Trophoblast cell (in vitro differentiated cells and primary cell): ENCODE measurements at regions not wholly inside any gene's neighbourhood (a gene's known extent, or its start where the extent isn't known, plus 50 kb on each side); places are given as distances from the start of the nearest gene placed in this dataset.

Source experiments
- DNase-seq, 2 donors: peaks; one replicate each; pipeline ENCODE4 v3.0.0-alpha.2; 2016
- H2AFZ ChIP-seq: 2 replicates; pipeline ENCODE4 v1.6.1; 2013; ENCODE audit warnings: low read length, moderate library complexity, mild to moderate bottlenecking; ENCODE audit not compliant: insufficient read depth, poor library complexity
- H2AK5ac ChIP-seq: 2 replicates; pipeline ENCODE4 v1.6.1; 2013; ENCODE audit warnings: mild to moderate bottlenecking, low read length
- H2BK120ac ChIP-seq: 2 replicates; pipeline ENCODE4 v1.6.1; 2013; ENCODE audit warnings: low read length, mild to moderate bottlenecking, moderate library complexity; ENCODE audit not compliant: insufficient read depth, poor library complexity
- H2BK12ac ChIP-seq: 2 replicates; pipeline ENCODE4 v1.6.1; 2013; ENCODE audit warnings: mild to moderate bottlenecking, low read length, moderate library complexity
- H2BK5ac ChIP-seq: 2 replicates; pipeline ENCODE4 v1.6.1; 2013; ENCODE audit warnings: low read length, low read depth, moderate library complexity, mild to moderate bottlenecking; ENCODE audit not compliant: poor library complexity
- H3K14ac ChIP-seq: 2 replicates; pipeline ENCODE4 v1.6.1; 2013; ENCODE audit warnings: mild to moderate bottlenecking, low read length
- H3K18ac ChIP-seq: 2 replicates; pipeline ENCODE4 v1.6.1; 2013; ENCODE audit warnings: mild to moderate bottlenecking, low read length
- H3K23ac ChIP-seq: 2 replicates; pipeline ENCODE4 v1.6.1; 2013; ENCODE audit warnings: low read length
- H3K27ac ChIP-seq: 2 replicates; pipeline ENCODE4 v1.5.1; 2013; ENCODE audit warnings: low read depth, mild to moderate bottlenecking, inconsistent platforms, low read length, moderate library complexity
- H3K27me3 ChIP-seq: 2 replicates; pipeline ENCODE4 v1.6.1; 2013; ENCODE audit warnings: inconsistent platforms, mild to moderate bottlenecking, low read length, moderate library complexity; ENCODE audit not compliant: insufficient read depth
- H3K36me3 ChIP-seq, 2 experiments: 1 replicate in 1 of 2; 2 replicates in 1 of 2; pipeline ENCODE4 v1.6.1; 2013; ENCODE audit warnings: low read length in 2 of 2, mild to moderate bottlenecking in 2 of 2, moderate library complexity in 1 of 2; ENCODE audit not compliant: insufficient read depth in 2 of 2, control insufficient read depth in 1 of 2
- H3K4ac ChIP-seq: 2 replicates; pipeline ENCODE4 v1.6.1; 2013; ENCODE audit warnings: low read depth, mild to moderate bottlenecking, low read length, moderate library complexity
- H3K4me1 ChIP-seq, 2 experiments: 1 replicate in 1 of 2; 2 replicates in 1 of 2; pipeline ENCODE4 v1.6.1; 2013; ENCODE audit warnings: low read length in 2 of 2, mild to moderate bottlenecking in 2 of 2, moderate library complexity in 1 of 2; ENCODE audit not compliant: insufficient read depth in 2 of 2, control insufficient read depth in 1 of 2
- H3K4me2 ChIP-seq: 2 replicates; pipeline ENCODE4 v1.6.1; 2013; ENCODE audit warnings: inconsistent platforms, mild to moderate bottlenecking, low read length, moderate library complexity
- H3K4me3 ChIP-seq: 2 replicates; pipeline ENCODE4 v1.5.1; 2013; ENCODE audit warnings: mild to moderate bottlenecking, low read depth, low read length, inconsistent platforms
- H3K79me1 ChIP-seq: one replicate; pipeline ENCODE4 v1.6.1; 2013; ENCODE audit warnings: low read length
- H3K79me2 ChIP-seq: 2 replicates; pipeline ENCODE4 v1.6.1; 2013; ENCODE audit warnings: low read length, mild to moderate bottlenecking; ENCODE audit not compliant: control insufficient read depth, insufficient read depth, poor library complexity
- H3K9ac ChIP-seq: 2 replicates; pipeline ENCODE4 v1.6.1; 2013; ENCODE audit warnings: mild to moderate bottlenecking, low read length
- H3K9me3 ChIP-seq: 2 replicates; pipeline ENCODE4 v1.6.1; 2013; ENCODE audit warnings: low read depth, mild to moderate bottlenecking, control low read depth, inconsistent platforms, low read length; ENCODE audit not compliant: insufficient read depth
- H4K12ac ChIP-seq: 2 replicates; pipeline ENCODE4 v1.6.1; 2013; ENCODE audit warnings: low read depth, mild to moderate bottlenecking, low read length, moderate library complexity
- H4K8ac ChIP-seq: 2 replicates; pipeline ENCODE4 v1.6.1; 2013; ENCODE audit warnings: low read depth, mild to moderate bottlenecking, low read length, moderate library complexity
- H4K91ac ChIP-seq: one replicate; pipeline ENCODE4 v1.6.1; 2013; ENCODE audit warnings: low read depth, mild to moderate bottlenecking, low read length, moderate library complexity
- WGBS: extraction: QIAGEN DNeasy Blood & Tissue Kit; methylation state at CpG from one replicate; pipeline ENCODE4 v1.1.7; 2013; ENCODE audit warnings: missing lambda C conversion rate; ENCODE audit not compliant: insufficient read length, insufficient coverage; ENCODE audit errors: extremely low coverage; 5-methylcytosine and 5-hydroxymethylcytosine counted together

DNA sequence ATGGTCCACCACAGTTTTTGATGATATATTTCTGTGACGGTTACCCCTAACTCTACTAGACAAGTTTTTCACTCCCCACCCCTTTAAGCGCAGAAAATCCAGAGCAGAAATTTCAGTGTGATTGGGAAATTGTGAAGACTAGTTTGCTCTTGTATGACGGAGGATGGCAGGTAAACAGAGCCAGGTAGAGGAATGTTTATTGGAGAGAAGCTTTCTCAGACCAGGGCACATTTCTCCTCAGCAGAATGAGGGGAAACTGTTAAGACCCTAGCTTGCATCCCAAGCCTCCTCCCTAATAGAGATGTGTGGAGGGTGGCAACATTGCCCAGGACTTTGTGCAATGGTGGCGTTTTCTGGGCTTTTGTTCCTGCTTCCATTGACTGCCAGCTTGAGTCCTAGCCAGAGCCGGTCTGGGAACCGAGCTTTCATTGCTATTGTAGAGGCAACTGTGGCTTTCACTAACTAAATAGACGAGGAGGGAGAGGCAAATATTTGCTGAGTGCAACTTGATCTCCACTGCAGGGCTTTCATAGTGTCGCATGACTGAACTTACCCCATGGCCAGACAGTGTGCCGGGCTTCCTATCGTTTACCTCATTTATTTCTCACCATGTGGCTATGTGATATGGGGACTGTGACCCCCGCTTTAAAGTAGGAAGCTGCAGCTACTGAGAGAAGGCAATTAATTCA, 159.6 kb upstream of the MPHOSPH6 start:
- no peak overlapping the region for H4K91ac ChIP-seq
- H3K4me1 ChIP-seq, result no peaks in the 10 kb centered on the region
- no peak overlapping the region for H3K4ac ChIP-seq
- H4K8ac ChIP-seq, result no peak overlapping the region
- WGBS, result no CpG with 5 or more reads among the region's 11 CpGs
- no peak overlapping the region for H3K4me2 ChIP-seq
- no peak for DNase-seq
- H3K79me2 ChIP-seq, result no peaks in the 10 kb centered on the region
- no peak overlapping the region for H3K9ac ChIP-seq
- no peak overlapping the region for H3K14ac ChIP-seq
- H3K79me1 ChIP-seq, result no peaks in the 10 kb centered on the region
- H2BK5ac ChIP-seq, result no peak overlapping the region
- no peak overlapping the region for H2BK120ac ChIP-seq
- no peak overlapping the region for H3K18ac ChIP-seq
- H4K12ac ChIP-seq, result no peak overlapping the region
- H2AK5ac ChIP-seq, result no peak overlapping the region
- H3K27ac ChIP-seq, result no peak overlapping the region
- no peaks in the 10 kb centered on the region for H3K27me3 ChIP-seq
- no peak overlapping the region for H3K23ac ChIP-seq
- no peaks in the 10 kb centered on the region for H3K36me3 ChIP-seq
- no peak overlapping the region for H2BK12ac ChIP-seq
- H3K4me3 ChIP-seq, result no peak overlapping the region
- no peaks in the 10 kb centered on the region for H3K9me3 ChIP-seq
- H2AFZ ChIP-seq, result no peak overlapping the region

DNA sequence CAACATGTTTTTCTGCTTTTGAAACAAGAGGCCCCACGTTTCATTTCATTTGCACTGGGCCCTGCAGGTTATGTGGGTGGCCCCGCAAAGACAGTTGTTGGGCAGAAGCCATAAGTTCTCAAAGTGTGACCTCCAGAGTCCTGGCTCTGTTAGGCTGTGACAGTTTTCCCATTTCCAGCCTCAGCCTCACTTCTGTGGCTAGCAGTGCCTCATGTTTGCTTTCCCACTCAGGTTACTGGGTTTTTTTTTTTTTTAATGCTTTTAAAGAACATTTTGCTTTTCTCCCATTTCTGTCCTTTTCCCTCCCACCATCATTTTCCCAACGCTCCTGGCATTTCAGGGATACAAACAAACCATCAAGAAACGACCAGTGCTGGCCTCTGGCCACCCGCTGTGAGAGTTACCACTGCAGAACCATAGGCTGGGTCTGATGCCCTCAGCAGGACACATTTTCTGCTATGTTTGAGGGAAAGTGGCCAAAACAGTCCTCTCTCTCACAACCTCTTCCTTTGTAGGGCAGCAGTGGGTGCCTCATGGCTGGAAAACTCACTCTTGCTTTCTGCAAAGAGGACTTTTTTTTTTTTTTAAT, 159.0 kb upstream of the MPHOSPH6 start:
- Histone ChIP-seq H3K9me3 (no peaks in the 10 kb centered on the region), H4K12ac (no peak overlapping the region)

DNA sequence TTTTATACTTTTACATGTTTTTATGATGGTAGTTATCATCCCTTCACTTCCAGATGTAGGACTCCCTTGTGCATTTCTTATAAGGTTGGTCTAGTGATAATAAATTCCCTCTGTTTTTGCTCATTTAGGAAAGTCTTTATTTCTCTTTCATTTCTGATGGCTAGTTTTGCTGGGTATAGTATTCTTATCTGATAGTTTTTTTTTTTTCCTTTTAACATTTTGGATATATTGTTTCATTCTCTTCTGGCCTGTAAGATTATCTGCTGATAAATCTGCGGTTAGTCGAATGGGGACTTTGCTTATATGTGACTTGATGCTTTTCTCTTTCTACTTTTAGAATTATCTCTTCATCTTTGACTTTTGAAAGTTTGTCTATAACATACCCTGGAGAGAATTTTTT, 153.1 kb upstream of the MPHOSPH6 start:
- H3K27ac ChIP-seq, result no peak overlapping the region
- no peak overlapping the region for H2BK12ac ChIP-seq
- no peaks in the 10 kb centered on the region for H3K36me3 ChIP-seq

More for the DNA sequence above, 159.0 kb upstream of the MPHOSPH6 start:
- H3K4me1 ChIP-seq, result no peaks in the 10 kb centered on the region
- no peaks in the 10 kb centered on the region for H3K79me1 ChIP-seq
- H3K23ac ChIP-seq, result no peak overlapping the region
- H3K27me3 ChIP-seq, result no peaks in the 10 kb centered on the region
- no peaks in the 10 kb centered on the region for H3K79me2 ChIP-seq
- H2AFZ ChIP-seq, result no peak overlapping the region
- no CpG with 5 or more reads among the region's 5 CpGs for WGBS
- no peak overlapping the region for H3K9ac ChIP-seq
- H2BK12ac ChIP-seq, result no peak overlapping the region
- H3K27ac ChIP-seq, result no peak overlapping the region
- H4K91ac ChIP-seq, result no peak overlapping the region
- no peak overlapping the region for H2BK120ac ChIP-seq
- no peak overlapping the region for H3K18ac ChIP-seq
- no peak overlapping the region for H2AK5ac ChIP-seq
- H2BK5ac ChIP-seq, result no peak overlapping the region
- no peaks in the 10 kb centered on the region for H3K36me3 ChIP-seq
- no peak for DNase-seq
- no peak overlapping the region for H3K4me2 ChIP-seq
- no peak overlapping the region for H3K4me3 ChIP-seq
- no peak overlapping the region for H3K4ac ChIP-seq
- no peak overlapping the region for H3K14ac ChIP-seq
- H4K8ac ChIP-seq, result no peak overlapping the region

DNA sequence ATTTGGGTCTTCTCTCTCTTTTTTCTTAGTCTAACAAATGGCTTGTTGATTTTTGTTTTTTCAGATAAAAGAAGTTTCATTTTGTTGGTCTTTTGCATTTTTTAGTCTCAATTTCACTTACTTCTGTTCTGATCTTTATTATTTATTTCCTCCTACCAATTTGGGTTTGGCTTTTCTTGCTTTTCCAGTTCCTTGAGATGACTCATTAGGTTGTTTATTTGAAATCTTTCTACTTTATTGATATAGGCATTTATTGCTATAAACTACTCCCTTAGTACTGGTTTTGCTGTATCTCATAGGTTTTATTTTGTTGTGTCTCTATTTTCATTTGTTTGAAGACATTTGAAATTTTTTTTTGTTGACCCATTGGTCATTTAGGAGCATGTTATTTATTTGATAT, 152.2 kb upstream of the MPHOSPH6 start:
- Histone ChIP-seq H3K4ac (no peak overlapping the region), H2AK5ac (no peak overlapping the region), H2BK12ac (no peak overlapping the region), H3K27ac (no peak overlapping the region), H3K4me2 (no peak overlapping the region), H4K12ac (no peak overlapping the region), H3K18ac (no peak overlapping the region), H3K9ac (no peak overlapping the region), H3K9me3 (peaks cover 3% of the 10 kb centered on the region), H3K4me3 (no peak overlapping the region), H3K27me3 (no peaks in the 10 kb centered on the region), H2BK120ac (no peak overlapping the region), H2AFZ (no peak overlapping the region), H3K14ac (no peak overlapping the region), H4K91ac (no peak overlapping the region), H2BK5ac (no peak overlapping the region), H3K23ac (no peak overlapping the region), H3K36me3 (no peaks in the 10 kb centered on the region), H3K79me1 (no peaks in the 10 kb centered on the region), H3K4me1 (no peaks in the 10 kb centered on the region), H4K8ac (no peak overlapping the region), H3K79me2 (no peaks in the 10 kb centered on the region)
- no peak for DNase-seq

More for the DNA sequence above, 153.1 kb upstream of the MPHOSPH6 start:
- Histone ChIP-seq H3K4ac (no peak overlapping the region), H3K4me1 (no peaks in the 10 kb centered on the region), H4K12ac (no peak overlapping the region), H4K91ac (no peak overlapping the region), H2BK5ac (no peak overlapping the region), H3K9me3 (peaks cover 3% of the 10 kb centered on the region), H3K9ac (no peak overlapping the region), H3K4me3 (no peak overlapping the region), H4K8ac (no peak overlapping the region), H3K27me3 (no peaks in the 10 kb centered on the region), H3K14ac (no peak overlapping the region), H3K23ac (no peak overlapping the region), H2AFZ (no peak overlapping the region), H3K79me2 (no peaks in the 10 kb centered on the region), H3K4me2 (no peak overlapping the region), H3K18ac (no peak overlapping the region), H3K79me1 (no peaks in the 10 kb centered on the region), H2AK5ac (no peak overlapping the region), H2BK120ac (no peak overlapping the region)
- no CpG with 5 or more reads among the region's 2 CpGs for WGBS
- no peak for DNase-seq
